ENCODE measurements at regions not wholly inside any gene's neighbourhood (a gene's known extent, or its start where the extent isn't known, plus 50 kb on each side); places are given as distances from the start of the nearest gene placed in this dataset.

DNA sequence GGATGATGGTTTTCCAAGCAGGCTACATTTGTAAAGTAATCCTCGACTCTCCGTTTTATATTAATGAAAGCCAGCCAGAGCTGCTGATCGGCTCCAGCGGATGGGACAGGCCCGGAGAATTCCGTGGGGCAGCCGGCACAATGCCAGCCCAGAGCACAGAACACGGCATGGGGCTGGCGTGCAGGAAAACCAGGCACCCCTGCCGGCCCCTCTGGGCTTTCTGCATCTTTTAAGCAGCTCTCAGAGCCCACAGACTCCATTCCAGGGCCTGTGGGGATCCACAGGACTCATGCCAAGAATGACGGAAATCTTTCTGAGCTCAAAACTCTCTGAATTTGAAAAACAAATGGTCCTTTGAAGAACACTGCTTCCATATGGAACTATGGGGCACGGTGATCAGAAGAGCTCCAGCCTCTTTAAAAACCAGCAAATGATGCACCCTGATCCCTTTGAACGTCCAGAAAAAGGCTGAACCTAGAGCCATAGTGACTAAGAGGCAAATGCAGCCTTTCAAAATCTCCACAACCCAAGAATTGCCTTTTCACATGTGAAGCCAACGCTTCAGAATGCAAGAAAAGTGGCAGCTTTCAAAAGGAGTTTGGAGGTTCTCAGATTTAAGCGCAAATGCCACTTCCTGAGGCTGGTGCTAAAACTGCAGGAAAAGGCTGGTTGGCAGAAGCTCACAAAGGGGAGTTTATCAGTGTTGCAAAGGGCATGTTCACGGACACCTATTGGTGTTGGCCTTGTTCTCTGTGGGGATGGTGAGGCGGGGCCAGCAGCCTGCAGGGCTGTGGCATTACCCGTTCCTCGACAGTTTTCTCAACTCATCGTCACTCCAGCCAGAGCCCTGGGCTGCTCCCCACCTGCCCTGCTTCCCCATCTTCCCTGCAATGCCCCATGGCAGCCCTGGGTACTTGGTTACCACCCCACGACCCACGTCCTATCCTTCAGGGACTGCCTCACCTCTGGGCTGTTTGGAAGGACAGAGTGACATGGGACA is 212.5 kb downstream of the CTTN start:
- ChIA-PET CTCF (no interaction called here), POLR2A (no interaction called here)
- H3K27me3 Mint-ChIP-seq (ENCODE audit: low read depth) = peaks cover 5% of the 10 kb centered on the region
- no peaks in the 10 kb centered on the region for H3K4me1 Mint-ChIP-seq (ENCODE audit: low read depth)
- no peak for DNase-seq
- H3K9me3 Mint-ChIP-seq (ENCODE audit: insufficient read depth) = no peaks in the 10 kb centered on the region
- H3K36me3 Mint-ChIP-seq (ENCODE audit: low read depth) = no peaks in the 10 kb centered on the region
- H3K27ac Mint-ChIP-seq = no peak overlapping the region
- no peak overlapping the region for H3K4me3 Mint-ChIP-seq
- ATAC-seq = no peak

- H3K27me3 Mint-ChIP-seq (ENCODE audit: low read depth) = peaks cover 5% of the 10 kb centered on the region
- no peak overlapping the region for H3K27ac Mint-ChIP-seq
- ChIA-PET POLR2A (no interaction called here), CTCF (no interaction called here)
- H3K9me3 Mint-ChIP-seq (ENCODE audit: insufficient read depth) = no peaks in the 10 kb centered on the region
- H3K4me1 Mint-ChIP-seq (ENCODE audit: low read depth) = no peaks in the 10 kb centered on the region
- H3K36me3 Mint-ChIP-seq (ENCODE audit: low read depth) = no peaks in the 10 kb centered on the region
- DNase-seq (no peak), ATAC-seq (no peak)
- H3K4me3 Mint-ChIP-seq = no peak overlapping the region
These were observed 213.5 kb downstream of the CTTN start for GRCh38 chr11:70611821-70612220.

DNA sequence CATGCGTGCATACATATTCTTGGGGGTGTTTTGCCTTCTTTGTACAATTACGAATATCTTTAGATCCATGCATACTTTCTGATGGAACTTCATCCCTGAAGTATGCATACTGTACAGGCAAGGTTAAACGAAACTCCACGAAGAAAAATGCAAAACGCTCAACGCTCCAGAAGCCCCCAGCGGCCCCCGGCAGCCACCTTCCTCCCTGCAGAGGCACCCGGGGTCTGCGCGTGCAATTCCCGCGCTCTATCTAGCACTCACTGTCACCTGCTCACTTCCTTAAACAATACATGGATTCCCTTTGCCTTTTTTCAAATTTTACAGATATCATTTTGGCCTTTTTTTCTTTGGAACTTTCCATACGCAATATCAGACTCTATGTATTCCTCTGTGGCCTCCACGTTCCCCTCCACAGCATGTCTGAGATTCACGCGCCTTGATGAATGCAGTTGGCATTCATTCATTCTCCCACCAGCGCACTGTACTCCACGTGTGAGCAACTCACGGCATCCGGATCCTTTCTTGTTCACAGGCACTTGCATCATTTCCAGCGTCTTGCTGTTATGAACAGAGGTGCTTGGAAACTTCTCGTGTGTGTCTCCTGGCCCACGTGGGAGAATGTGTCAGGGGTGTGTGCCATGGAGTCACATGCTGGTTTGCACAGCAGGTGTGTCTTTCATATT is 214.3 kb downstream of the CTTN start:
- ATAC-seq = no peak
- no peak overlapping the region for H3K4me3 Mint-ChIP-seq
- no peaks in the 10 kb centered on the region for H3K36me3 Mint-ChIP-seq (ENCODE audit: low read depth)
- DNase-seq = no peak
- no peaks in the 10 kb centered on the region for H3K4me1 Mint-ChIP-seq (ENCODE audit: low read depth)
- H3K27me3 Mint-ChIP-seq (ENCODE audit: low read depth) = peaks cover 5% of the 10 kb centered on the region
- POLR2A ChIA-PET = no interaction called here
- CTCF ChIA-PET = no interaction called here
- H3K9me3 Mint-ChIP-seq (ENCODE audit: insufficient read depth) = no peaks in the 10 kb centered on the region
- no peak overlapping the region for H3K27ac Mint-ChIP-seq

DNA sequence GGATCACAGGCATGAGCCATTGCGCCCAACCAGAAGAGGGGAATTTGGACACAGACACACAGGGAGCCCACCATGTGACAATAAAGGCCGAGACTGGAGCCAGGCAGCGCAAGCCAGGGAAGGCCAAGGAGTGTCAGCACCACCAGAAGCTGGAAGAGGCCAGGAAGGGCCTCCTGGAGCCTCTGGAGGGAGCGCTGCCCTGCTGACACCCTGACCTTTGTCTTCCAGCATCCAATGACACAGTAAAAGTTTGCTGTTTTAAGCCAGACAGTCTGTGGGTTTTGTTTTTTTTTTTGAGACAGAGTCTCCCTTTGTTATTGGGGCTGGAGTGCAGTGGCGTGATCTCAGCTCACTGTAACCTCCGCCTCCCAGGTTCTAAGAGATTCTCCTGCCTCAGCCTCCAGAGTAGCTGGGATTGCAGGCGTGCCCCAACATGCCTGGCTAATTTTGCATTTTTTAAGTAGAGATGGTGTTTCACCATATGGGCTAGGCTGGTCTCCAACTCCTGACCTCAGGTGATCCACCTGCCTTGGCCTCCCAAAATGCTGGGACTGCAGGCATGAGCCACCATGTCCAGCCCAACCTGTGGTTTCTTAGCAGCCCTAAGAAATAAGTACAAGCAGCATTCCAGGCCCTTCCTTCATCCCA is 215.8 kb downstream of the CTTN start:
- CTCF ChIA-PET = no interaction called here
- Mint-ChIP-seq H3K4me3 (no peak overlapping the region), H3K9me3 (ENCODE audit: insufficient read depth) (no peaks in the 10 kb centered on the region), H3K27ac (no peak overlapping the region), H3K4me1 (ENCODE audit: low read depth) (no peaks in the 10 kb centered on the region), H3K36me3 (ENCODE audit: low read depth) (no peaks in the 10 kb centered on the region), H3K27me3 (ENCODE audit: low read depth) (peaks cover 5% of the 10 kb centered on the region)
- DNase-seq = no peak
- no peak for ATAC-seq
- POLR2A ChIA-PET = interaction anchor here (0.6 kb wide), 1 partner anchor 1285 kb away, joined by 3 read pairs; no protein-coding TSS in a partner anchor

GRCh38 chr11:70615036-70615875 is 216.9 kb downstream of the CTTN start:
- CTCF ChIA-PET = no interaction called here
- Mint-ChIP-seq H3K27ac (no peak overlapping the region), H3K36me3 (ENCODE audit: low read depth) (no peaks in the 10 kb centered on the region), H3K4me3 (no peak overlapping the region), H3K4me1 (ENCODE audit: low read depth) (no peaks in the 10 kb centered on the region), H3K9me3 (ENCODE audit: insufficient read depth) (no peaks in the 10 kb centered on the region), H3K27me3 (ENCODE audit: low read depth) (peaks cover 4% of the 10 kb centered on the region)
- DNase-seq = no peak
- POLR2A ChIA-PET = interaction anchor here (0.6 kb wide), 1 partner anchor 1286 kb away, joined by 3 read pairs; no protein-coding TSS in a partner anchor
- ATAC-seq = no peak

DNA sequence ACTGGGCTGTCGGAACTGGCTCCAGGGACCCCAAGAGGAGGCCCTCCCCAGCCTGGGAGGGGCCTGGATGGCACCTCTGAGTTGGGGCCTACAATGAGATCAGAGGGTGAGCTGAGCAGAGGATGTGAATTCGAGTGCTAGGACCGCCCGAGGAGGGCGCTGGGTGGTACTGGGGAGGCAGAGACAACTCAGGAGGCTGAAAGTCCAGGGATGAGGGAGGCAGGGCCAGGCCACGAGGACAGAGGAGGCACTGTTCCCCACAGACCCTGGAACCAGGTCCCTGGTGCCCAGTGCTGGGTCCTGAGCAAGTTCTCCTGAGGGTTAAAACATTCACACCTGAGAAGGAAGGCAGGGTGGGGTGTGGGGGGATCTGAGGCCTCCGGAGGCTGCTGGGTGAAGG is 218.0 kb downstream of the CTTN start:
- H3K27me3 Mint-ChIP-seq (ENCODE audit: low read depth) = peaks cover 2% of the 10 kb centered on the region
- CTCF ChIA-PET = no interaction called here
- POLR2A ChIA-PET = interaction anchor here (0.7 kb wide), 1 partner anchor 26 kb away, joined by 3 read pairs; no protein-coding TSS in a partner anchor
- no peaks in the 10 kb centered on the region for H3K36me3 Mint-ChIP-seq (ENCODE audit: low read depth)
- H3K9me3 Mint-ChIP-seq (ENCODE audit: insufficient read depth) = no peaks in the 10 kb centered on the region
- ATAC-seq (no peak), DNase-seq (no peak)
- no peak overlapping the region for H3K4me3 Mint-ChIP-seq
- no peak overlapping the region for H3K27ac Mint-ChIP-seq
- no peaks in the 10 kb centered on the region for H3K4me1 Mint-ChIP-seq (ENCODE audit: low read depth)

DNA sequence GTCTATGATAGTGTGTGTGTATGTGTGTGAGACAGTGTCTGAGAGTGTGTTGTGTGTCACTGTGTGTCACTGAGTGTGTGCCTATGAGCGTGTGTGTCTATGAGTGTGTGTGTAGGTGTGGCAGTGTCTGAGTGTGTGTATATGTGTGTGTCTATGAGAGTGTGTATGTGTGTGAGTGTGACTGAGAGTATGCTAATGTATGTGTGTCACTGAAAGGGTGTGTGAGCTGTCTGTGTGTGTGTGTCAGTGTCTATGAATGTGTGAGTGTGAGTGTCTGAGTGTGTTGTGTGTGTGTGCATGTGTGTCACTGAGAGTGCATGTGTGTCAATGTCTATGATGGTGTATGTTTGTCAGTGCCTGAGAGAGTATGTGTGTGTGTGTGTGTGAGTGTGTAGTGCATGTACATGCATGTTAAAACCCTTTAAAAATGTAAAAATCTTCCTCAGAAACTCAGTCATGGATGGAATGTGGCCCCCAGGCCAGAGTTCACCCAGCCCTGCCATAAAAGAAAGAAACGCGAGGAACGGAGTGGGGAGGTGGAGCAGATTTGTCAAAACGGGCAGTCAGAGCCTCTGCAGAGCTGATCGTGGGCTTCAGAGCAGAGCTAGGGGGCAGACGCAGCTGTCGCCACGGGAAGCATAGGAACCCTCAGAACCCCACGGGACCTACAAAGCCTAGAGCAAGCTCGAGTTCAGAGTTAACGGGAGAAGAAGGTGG is 218.8 kb downstream of the CTTN start:
- Mint-ChIP-seq H3K27me3 (ENCODE audit: low read depth) (no peaks in the 10 kb centered on the region), H3K9me3 (ENCODE audit: insufficient read depth) (no peaks in the 10 kb centered on the region), H3K4me3 (no peak overlapping the region), H3K4me1 (ENCODE audit: low read depth) (no peaks in the 10 kb centered on the region), H3K27ac (no peak overlapping the region), H3K36me3 (ENCODE audit: low read depth) (no peaks in the 10 kb centered on the region)
- DNase-seq = no peak
- no peak for ATAC-seq
- CTCF ChIA-PET = no interaction called here
- POLR2A ChIA-PET = no interaction called here

- H3K27ac Mint-ChIP-seq = no peak overlapping the region
These were observed 220.2 kb downstream of the CTTN start for GRCh38 chr11:70618431-70619101.

GRCh38 chr11:70619591-70619990 is 221.3 kb downstream of the CTTN start:
- Mint-ChIP-seq H3K27ac (no peak overlapping the region), H3K4me1 (ENCODE audit: low read depth) (no peaks in the 10 kb centered on the region), H3K9me3 (ENCODE audit: insufficient read depth) (no peaks in the 10 kb centered on the region), H3K27me3 (ENCODE audit: low read depth) (no peaks in the 10 kb centered on the region), H3K36me3 (ENCODE audit: low read depth) (no peaks in the 10 kb centered on the region), H3K4me3 (no peak overlapping the region)
- CTCF ChIA-PET = no interaction called here
- POLR2A ChIA-PET = no interaction called here
- ATAC-seq = no peak
- DNase-seq = no peak

More at GRCh38 chr11:70618431-70619101, 220.2 kb downstream of the CTTN start:
- ChIA-PET POLR2A (no interaction called here), CTCF (no interaction called here)
- no peak for DNase-seq
- Mint-ChIP-seq H3K9me3 (ENCODE audit: insufficient read depth) (no peaks in the 10 kb centered on the region), H3K36me3 (ENCODE audit: low read depth) (no peaks in the 10 kb centered on the region), H3K4me1 (ENCODE audit: low read depth) (no peaks in the 10 kb centered on the region), H3K4me3 (no peak overlapping the region), H3K27me3 (ENCODE audit: low read depth) (no peaks in the 10 kb centered on the region)
- ATAC-seq = no peak

DNA sequence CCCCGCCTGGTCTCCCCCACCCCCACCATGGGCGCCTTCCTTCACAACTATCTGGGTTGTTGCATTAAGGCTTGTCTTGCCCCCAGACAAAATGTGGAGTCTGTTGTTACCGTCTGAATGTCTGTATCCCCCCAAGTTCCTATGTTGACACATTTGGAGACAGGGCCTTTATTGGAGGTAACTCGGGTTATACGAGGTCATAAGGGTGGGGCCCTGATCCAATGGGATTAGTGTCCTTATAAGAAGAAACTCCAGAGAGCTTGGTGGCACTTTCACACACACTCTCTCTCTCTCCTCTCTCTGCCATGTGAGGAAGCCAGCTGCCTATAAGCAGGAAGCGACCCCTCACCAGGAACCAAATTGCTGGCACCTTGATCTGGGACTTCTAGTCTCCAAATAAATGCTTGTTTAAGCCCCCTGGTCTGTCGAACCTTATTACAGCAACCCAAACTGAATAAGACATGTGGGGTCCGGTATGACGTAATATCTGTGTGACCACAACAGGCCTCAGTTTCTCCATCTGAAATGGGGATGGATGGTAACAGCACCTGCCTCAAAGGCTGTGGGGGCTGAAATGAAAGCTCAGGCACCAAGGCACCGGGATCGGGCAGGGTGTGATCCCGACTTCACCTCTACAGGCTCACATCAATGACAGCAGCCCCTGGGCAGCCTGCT is 222.3 kb downstream of the CTTN start:
- no peaks in the 10 kb centered on the region for H3K36me3 Mint-ChIP-seq (ENCODE audit: low read depth)
- no peaks in the 10 kb centered on the region for H3K27me3 Mint-ChIP-seq (ENCODE audit: low read depth)
- no peaks in the 10 kb centered on the region for H3K9me3 Mint-ChIP-seq (ENCODE audit: insufficient read depth)
- ATAC-seq = no peak
- no peak overlapping the region for H3K27ac Mint-ChIP-seq
- H3K4me3 Mint-ChIP-seq = no peak overlapping the region
- ChIA-PET POLR2A (no interaction called here), CTCF (no interaction called here)
- no peaks in the 10 kb centered on the region for H3K4me1 Mint-ChIP-seq (ENCODE audit: low read depth)
- no peak for DNase-seq

Measured in activated CD8-positive, alpha-beta T cell treated with anti-CD3 and anti-CD28 coated beads, Interleukin-2, amount 10 ng/mL, durations not matched to agents 7 days and 5 days (primary cell).